HUDEP-2 (cell line): ENCODE measurements at regions not wholly inside any gene's neighbourhood (a gene's known extent, or its start where the extent isn't known, plus 50 kb on each side); places are given as distances from the start of the nearest gene placed in this dataset.
A peak's percentile ranks its signal among the peaks of the same experiment; 100 is the strongest.
"Not testable (repeated sequence)": the region's sequence is repeated elsewhere in the genome, so short reads cannot be mapped to it uniquely, and the experiment has no call there.

Source experiments
- DNase-seq, 76 experiments: peaks; one replicate each; lab custom pipeline; 2025; ENCODE audit not compliant: unreplicated experiment in 76 of 76; lab: John Stamatoyannopoulos, UW

GRCh38 chrX:137215467-137215866 is 181.7 kb upstream of the GPR101 start:
- DNase-seq = no peak

- no peak for DNase-seq
Measured at GRCh38 chrX:137212078-137212632, 178.4 kb upstream of the GPR101 start.

DNA sequence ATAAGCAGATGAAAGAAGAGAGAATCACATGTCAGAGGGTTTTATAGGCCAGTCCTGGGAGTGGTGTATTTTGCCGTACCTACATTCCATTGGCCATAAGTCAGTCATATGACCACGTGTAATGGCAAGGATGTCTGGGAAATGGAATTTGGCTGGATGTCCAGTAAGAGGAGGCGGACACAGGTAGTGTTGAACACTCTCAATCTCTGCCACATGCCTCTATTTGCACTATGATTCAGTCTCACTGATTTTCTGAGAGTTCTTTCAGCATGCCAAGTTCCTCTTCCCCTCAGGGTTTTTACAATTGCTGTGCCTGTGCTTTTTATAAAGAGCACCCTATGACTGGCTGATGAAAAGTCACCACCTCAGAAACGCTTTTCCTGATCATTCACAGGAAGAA is 164.2 kb upstream of the GPR101 start:
- no peak for DNase-seq

- no peak for DNase-seq
Measured at GRCh38 chrX:137195991-137196390, 162.2 kb upstream of the GPR101 start.

DNA sequence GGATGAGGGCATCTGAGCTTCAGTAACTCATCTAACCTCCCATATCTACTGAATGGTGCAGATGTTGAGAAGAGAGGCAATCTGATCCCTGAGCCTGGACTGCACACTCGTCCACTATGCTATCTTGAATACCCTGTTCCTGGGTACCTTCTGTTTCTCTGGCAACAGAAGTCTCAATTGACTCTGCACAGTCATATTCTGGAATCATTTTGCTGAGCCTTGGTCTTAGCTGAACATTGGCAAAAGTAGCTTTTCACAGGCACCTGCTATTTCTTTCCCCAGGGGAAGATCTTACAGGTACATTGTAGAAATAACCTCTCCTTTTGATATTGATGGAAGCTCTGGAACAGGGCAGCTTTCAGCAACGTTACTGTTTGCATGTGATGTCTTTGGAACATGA is 161.5 kb upstream of the GPR101 start:
- DNase-seq = no peak

- DNase-seq = peak in 20 of 76 experiments; percentile 0 to 29 (median 2)
Measured at GRCh38 chrX:137194164-137194563, 160.4 kb upstream of the GPR101 start.

DNA sequence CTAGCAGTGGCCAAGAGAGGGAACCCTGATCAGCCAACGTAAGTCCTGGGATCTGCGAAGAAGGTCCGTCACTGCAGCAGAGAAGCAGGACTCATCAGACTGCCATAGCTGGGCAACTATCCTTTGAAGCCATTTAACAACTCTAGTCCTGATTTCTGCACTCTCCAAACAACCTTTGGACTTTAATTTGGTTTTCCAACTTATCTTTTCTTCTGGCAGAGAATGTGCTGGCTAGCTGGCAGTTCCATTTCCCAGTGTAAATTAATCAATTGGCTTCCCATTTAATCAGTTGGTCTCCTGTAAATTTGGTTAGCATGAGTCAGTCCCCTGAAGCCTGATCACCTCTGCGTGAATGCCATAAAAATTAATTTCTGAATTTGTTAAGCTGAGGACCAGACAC is 153.7 kb upstream of the GPR101 start:
- no peak for DNase-seq

GRCh38 chrX:137178392-137178791 is 144.6 kb upstream of the GPR101 start:
- DNase-seq = no peak

- no peak for DNase-seq
Measured at GRCh38 chrX:137172317-137172948, 138.6 kb upstream of the GPR101 start.

GRCh38 chrX:137171626-137172025 is 137.8 kb upstream of the GPR101 start:
- no peak for DNase-seq

- DNase-seq = peak in 3 of 76 experiments; percentile 1 to 3 (median 2)
Measured at GRCh38 chrX:137166591-137166990, 132.8 kb upstream of the GPR101 start.

DNA sequence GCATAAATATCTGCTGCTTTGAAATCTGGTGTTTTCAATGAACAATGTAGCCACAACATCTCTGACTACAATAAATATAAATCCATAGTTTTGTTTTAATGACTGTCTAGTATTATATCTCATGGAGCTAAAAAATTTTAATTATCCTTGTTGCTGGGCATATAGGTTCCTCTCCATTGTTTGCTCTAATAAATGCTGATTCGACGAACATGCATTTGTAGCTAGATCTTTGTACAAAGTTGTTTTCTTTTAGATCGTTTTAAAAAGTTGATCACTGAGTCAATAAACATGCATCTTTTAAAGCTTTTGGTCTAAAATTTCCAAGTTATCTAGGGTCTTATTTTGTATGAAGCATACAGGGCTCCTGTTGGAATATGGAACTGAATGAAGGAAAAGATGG is 130.5 kb upstream of the GPR101 start:
- DNase-seq = no peak

DNA sequence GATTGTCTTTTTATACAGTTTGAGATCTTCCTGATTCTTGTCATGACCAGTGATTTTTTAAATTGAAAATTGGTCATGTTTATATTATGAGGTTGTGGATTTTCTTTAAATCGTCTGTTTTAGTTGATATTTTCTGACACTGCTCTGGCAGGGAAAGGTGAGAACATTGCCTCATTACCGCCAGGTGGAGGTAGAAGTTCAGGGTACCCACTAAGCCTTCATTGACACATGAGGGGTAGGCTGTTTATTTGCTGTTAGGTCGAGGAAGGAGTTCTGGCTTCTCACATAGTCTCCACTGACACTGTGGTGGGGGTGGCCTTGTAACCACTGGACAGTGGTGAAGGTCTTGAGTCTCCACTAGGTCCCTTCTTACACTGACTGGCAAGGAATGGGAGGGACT is 117.6 kb upstream of the GPR101 start:
- no peak for DNase-seq

DNA sequence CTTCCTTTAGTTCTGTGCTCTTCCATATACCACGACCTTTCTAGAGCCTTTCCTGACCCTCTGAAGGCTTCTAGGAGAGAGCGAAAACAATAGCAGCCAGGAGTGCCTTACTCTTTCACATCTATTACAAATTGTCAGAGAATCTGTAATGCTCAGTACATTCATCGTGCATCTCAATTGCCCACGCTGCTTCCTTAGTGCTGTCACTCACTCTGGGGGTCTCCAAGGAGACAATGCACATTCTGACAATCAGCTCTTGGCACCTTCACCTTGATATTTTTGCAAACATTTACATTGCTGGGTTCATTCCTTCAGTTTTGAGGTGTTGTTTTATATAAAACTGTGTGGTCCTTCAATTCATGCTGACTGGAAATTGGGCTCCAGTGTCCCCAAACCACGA is 110.1 kb upstream of the GPR101 start:
- no peak for DNase-seq

- DNase-seq = not testable (repeated sequence)
Measured at GRCh38 chrX:137122651-137123050, 88.9 kb upstream of the GPR101 start.

GRCh38 chrX:137119049-137119448 is 85.3 kb upstream of the GPR101 start:
- DNase-seq = no peak

GRCh38 chrX:137118536-137118935 is 84.7 kb upstream of the GPR101 start:
- no peak for DNase-seq

GRCh38 chrX:137118136-137118535 is 84.3 kb upstream of the GPR101 start:
- no peak for DNase-seq

DNA sequence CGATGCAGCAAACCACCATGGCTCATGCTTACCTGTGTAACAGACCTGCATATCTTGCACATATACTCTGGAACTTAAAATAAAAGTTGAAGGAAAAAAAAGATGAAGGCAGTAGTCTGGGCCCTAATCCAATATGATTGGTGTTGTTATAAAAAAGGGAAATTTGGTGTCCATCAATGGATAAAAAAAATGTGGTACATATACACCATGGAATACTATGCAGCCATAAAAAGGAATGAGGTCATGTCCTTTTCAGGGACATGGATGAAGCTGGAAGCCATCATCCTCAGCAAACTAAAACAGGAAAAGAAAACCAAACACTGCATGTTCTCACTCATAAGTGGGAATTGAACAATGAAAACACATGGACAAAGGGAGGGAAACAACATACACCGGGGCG is 74.1 kb upstream of the GPR101 start:
- DNase-seq = not testable (repeated sequence)

DNA sequence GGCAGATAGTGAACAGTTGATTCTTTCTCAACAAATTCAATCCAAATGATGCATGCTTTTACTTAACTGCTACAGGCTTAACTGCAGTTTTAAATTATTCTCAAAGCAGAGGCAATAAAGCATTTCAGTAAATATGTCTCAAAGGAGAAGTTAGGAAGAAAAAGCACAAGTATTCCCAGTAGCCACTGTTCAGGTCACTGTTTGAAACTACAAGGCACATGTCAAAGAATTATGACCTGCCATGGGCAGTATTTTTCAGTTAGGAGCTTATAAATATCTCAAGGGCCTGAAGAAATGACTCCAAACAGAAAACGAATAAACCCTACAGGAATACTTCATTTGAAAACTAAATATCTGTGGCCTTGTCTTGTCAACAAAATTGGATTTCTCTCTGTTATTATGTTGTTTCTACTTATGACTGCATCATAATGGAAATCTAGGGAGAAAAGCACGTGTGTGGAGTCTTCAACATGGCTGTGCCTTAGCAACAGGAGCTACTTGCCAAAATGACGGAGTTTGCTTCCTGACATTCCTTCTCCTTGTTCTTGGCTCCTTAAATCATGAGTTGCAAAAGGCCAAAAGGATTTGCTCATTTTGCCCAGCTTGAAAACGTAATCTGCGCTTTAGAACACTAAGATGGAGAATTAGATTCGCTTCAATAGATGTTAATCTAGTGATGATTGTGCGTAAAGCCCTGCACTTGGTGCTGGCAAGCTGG is 67.6 kb upstream of the GPR101 start:
- no peak for DNase-seq
